ENCODE measurements at regions not wholly inside any gene's neighbourhood (a gene's known extent, or its start where the extent isn't known, plus 50 kb on each side); places are given as distances from the start of the nearest gene placed in this dataset.

GRCh38 chr1:238265866-238266265 is 375.1 kb upstream of the ZP4 start:
- no peak for DNase-seq (ENCODE audit: low spot score)

- DNase-seq (ENCODE audit: low spot score) = no peak
These were observed 374.2 kb upstream of the ZP4 start for GRCh38 chr1:238264951-238265350.

GRCh38 chr1:238258510-238258909 is 367.8 kb upstream of the ZP4 start:
- no peak for DNase-seq (ENCODE audit: low spot score)

GRCh38 chr1:238257018-238257621 is 366.4 kb upstream of the ZP4 start:
- no peak for DNase-seq (ENCODE audit: low spot score)

GRCh38 chr1:238254935-238255334 is 364.2 kb upstream of the ZP4 start:
- no peak for DNase-seq (ENCODE audit: low spot score)

GRCh38 chr1:238252033-238252802 is 361.5 kb upstream of the ZP4 start:
- DNase-seq (ENCODE audit: low spot score) = peak; percentile 68

- no peak for DNase-seq (ENCODE audit: low spot score)
These were observed 357.6 kb upstream of the ZP4 start for GRCh38 chr1:238248356-238248755.

- DNase-seq (ENCODE audit: low spot score) = no peak
These were observed 351.5 kb upstream of the ZP4 start for GRCh38 chr1:238242181-238242580.

- no peak for DNase-seq (ENCODE audit: low spot score)
These were observed 350.9 kb upstream of the ZP4 start for GRCh38 chr1:238241607-238242006.

GRCh38 chr1:238239343-238239742 is 348.6 kb upstream of the ZP4 start:
- no peak for DNase-seq (ENCODE audit: low spot score)

GRCh38 chr1:238233966-238234365 is 343.2 kb upstream of the ZP4 start:
- no peak for DNase-seq (ENCODE audit: low spot score)

GRCh38 chr1:238232084-238232710 is 341.5 kb upstream of the ZP4 start:
- DNase-seq (ENCODE audit: low spot score) = no peak

- DNase-seq (ENCODE audit: low spot score) = no peak
These were observed 336.1 kb upstream of the ZP4 start for GRCh38 chr1:238226810-238227209.

- DNase-seq (ENCODE audit: low spot score) = no peak
These were observed 332.4 kb upstream of the ZP4 start for GRCh38 chr1:238223076-238223640.

GRCh38 chr1:238221738-238222137 is 331.0 kb upstream of the ZP4 start:
- DNase-seq (ENCODE audit: low spot score) = no peak

GRCh38 chr1:238214449-238214848 is 323.7 kb upstream of the ZP4 start:
- no peak for DNase-seq (ENCODE audit: low spot score)

GRCh38 chr1:238205045-238205662 is 314.4 kb upstream of the ZP4 start:
- DNase-seq (ENCODE audit: low spot score) = no peak

- no peak for DNase-seq (ENCODE audit: low spot score)
These were observed 311.3 kb upstream of the ZP4 start for GRCh38 chr1:238201992-238202391.

- DNase-seq (ENCODE audit: low spot score) = no peak
These were observed 308.6 kb upstream of the ZP4 start for GRCh38 chr1:238199325-238199724.

GRCh38 chr1:238196516-238196915 is 305.8 kb upstream of the ZP4 start:
- no peak for DNase-seq (ENCODE audit: low spot score)

- DNase-seq (ENCODE audit: low spot score) = no peak
These were observed 300.4 kb upstream of the ZP4 start for GRCh38 chr1:238191170-238191569.

- no peak for DNase-seq (ENCODE audit: low spot score)
These were observed 296.8 kb upstream of the ZP4 start for GRCh38 chr1:238187575-238187949.

Data from globus pallidus (tissue), 1 donor.